Adrenal gland (tissue), 9 donors: ENCODE measurements at regions not wholly inside any gene's neighbourhood (a gene's known extent, or its start where the extent isn't known, plus 50 kb on each side); places are given as distances from the start of the nearest gene placed in this dataset.

ENCODE experiments used
- DNase-seq, 7 donors: peaks; one replicate each; pipeline ENCODE4 v3.0.0-alpha.2; 2019 to 2020
- H3K27ac ChIP-seq, 5 donors: fragments of 200-600 bp; sonication (generic) in 4 of 5; 1 replicate in 3 of 5; 2 replicates in 2 of 5; pipeline versions ENCODE4 v1.5.1 to v1.8.0; 2016 to 2020; ENCODE audit warnings: mild to moderate bottlenecking in 1 of 5
- H3K27me3 ChIP-seq: fragments of 200-600 bp; 2 replicates; pipeline ENCODE4 v1.8.0; 2021
- H3K36me3 ChIP-seq, 2 donors: fragments of 200-600 bp; replicated peaks in 1 of 2; 1 replicate in 1 of 2; 2 replicates in 1 of 2; pipeline versions ENCODE4 v1.5.1 to v1.8.0; 2018 to 2022
- H3K4me1 ChIP-seq, 2 donors: fragments of 200-600 bp; replicated peaks in 1 of 2; 1 replicate in 1 of 2; 2 replicates in 1 of 2; pipeline versions ENCODE4 v1.5.1 to v1.8.0; 2018 to 2021
- H3K4me3 ChIP-seq, 4 donors: fragments of 200-600 bp; sonication (generic) in 3 of 4; one replicate each; pipeline ENCODE4 v1.5.1; 2016 to 2018
- H3K9me3 ChIP-seq, 3 donors: fragments of 200-600 bp; sonication (generic) in 1 of 3; replicated peaks in 1 of 3; 1 replicate in 2 of 3; 2 replicates in 1 of 3; pipeline versions ENCODE4 v1.5.1 to v1.8.0; 2016 to 2021
- CTCF ChIP-seq, 6 experiments: fragments of 450-650 bp in 4 of 6; fragments of 200-600 bp in 2 of 6; sonication (generic) in 1 of 6; IDR thresholded peaks; 1 replicate in 5 of 6; 2 replicates in 1 of 6; pipeline versions ENCODE4 v1.5.1 to v1.8.0; 2016 to 2021; ENCODE audit warnings: antibody characterized with exemption in 6 of 6, mild to moderate bottlenecking in 2 of 6, moderate library complexity in 1 of 6
- POLR2A ChIP-seq, 2 donors: fragments of 450-650 bp; IDR thresholded peaks; one replicate each; pipeline ENCODE4 v1.6.1; 2017; ENCODE audit warnings: antibody characterized with exemption in 2 of 2, mild to moderate bottlenecking in 2 of 2, moderate library complexity in 1 of 2
- WGBS, 4 donors: extraction: QIAGEN DNeasy Blood & Tissue Kit in 2 of 4; methylation state at CpG; one replicate each; pipeline versions ENCODE4 v1.1.5 to v1.1.7; 2013 to 2017; 5-methylcytosine and 5-hydroxymethylcytosine counted together
- intact Hi-C, 2 donors: fragments of 100-400 bp; cut with DNase I; formaldehyde crosslinking; loops; one replicate each; pipeline versions ENCODE4 v1.14.1 to v1.15.0; 2022 to 2023
- donor health status: healthy with polysubstance abuse.
- donor health status: Bipolar disorder and iron deficiency.
- donor health status: DM: yes; HTN: yes; CAD: no.
- donor health status: DM: no; HTN: no; CAD: no.
- donor health status: DM: no; HTN: no; CAD: no.

- intact Hi-C loops, result no loop called here
- Histone ChIP-seq H3K4me3 (no peak overlapping the region), H3K27ac (no peak overlapping the region), H3K36me3 (no peaks in the 10 kb centered on the region), H3K27me3 (no peaks in the 10 kb centered on the region), H3K4me1 (no peaks in the 10 kb centered on the region), H3K9me3 (no peaks in the 10 kb centered on the region)
- no peak for TF ChIP-seq CTCF (IDR thresholded peaks at IDR 0.05)
- no peak for TF ChIP-seq POLR2A (IDR thresholded peaks at IDR 0.05)
- no peak for DNase-seq
These were observed 297.3 kb upstream of the MMADHC start for GRCh38 chr2:149884871-149885270.

DNA sequence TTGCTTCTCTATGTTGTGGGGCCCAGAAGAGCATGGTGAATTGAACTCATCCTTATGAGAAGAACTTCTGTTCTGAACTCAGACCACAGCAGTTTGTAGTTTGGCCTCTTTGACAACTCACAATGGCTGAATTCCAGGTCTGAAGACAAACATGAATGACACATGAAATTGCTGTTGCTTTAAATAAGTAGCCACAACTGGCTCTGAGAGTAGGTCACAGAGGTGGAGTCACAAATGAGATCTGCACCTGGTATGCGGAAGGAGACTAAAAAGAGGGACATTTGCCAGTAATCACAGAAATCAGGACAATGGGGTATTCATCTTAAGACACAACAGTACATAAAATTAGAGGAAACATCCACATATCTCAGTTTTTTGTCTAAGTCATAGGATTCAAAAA, 290.3 kb upstream of the MMADHC start:
- WGBS, 4 donors, result 59 to 73% (median 67%) methylated on average over 1 of the region's 1 CpG
- Histone ChIP-seq H3K4me3 (no peak overlapping the region), H3K4me1 (no peaks in the 10 kb centered on the region), H3K27ac (no peak overlapping the region), H3K36me3 (no peaks in the 10 kb centered on the region), H3K9me3 (no peaks in the 10 kb centered on the region), H3K27me3 (no peaks in the 10 kb centered on the region)
- intact Hi-C loops, result no loop called here
- TF ChIP-seq POLR2A (IDR thresholded peaks at IDR 0.05) (no peak), CTCF (IDR thresholded peaks at IDR 0.05) (no peak)
- no peak for DNase-seq

DNA sequence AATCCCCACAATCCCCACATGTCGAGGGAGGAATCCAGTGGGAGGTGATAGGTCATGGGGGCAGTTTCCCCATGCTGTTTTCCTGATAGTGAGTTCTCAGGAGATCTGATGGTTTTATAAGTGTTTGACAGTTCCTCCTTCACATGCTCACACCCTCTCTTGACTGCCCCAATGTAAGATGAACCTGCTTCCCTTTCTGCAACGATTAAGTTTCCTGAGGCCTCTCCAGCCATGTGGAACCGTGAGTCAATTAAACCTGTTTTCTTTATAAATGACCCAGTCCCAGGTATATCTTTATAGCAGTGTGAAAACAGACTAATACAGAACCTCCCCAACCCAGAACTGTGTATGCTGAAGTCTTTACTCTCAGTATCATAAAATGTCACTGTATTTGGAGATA, 289.5 kb upstream of the MMADHC start:
- Histone ChIP-seq H3K27ac (no peak overlapping the region), H3K36me3 (no peaks in the 10 kb centered on the region), H3K27me3 (no peaks in the 10 kb centered on the region), H3K9me3 (no peaks in the 10 kb centered on the region), H3K4me1 (no peaks in the 10 kb centered on the region), H3K4me3 (no peak overlapping the region)
- no peak for DNase-seq
- intact Hi-C loops, result no loop called here
- 57 to 66% (median 63%) methylated on average over 3 of the region's 3 CpGs for WGBS, 4 donors
- no peak for TF ChIP-seq CTCF (IDR thresholded peaks at IDR 0.05)
- no peak for TF ChIP-seq POLR2A (IDR thresholded peaks at IDR 0.05)

DNA sequence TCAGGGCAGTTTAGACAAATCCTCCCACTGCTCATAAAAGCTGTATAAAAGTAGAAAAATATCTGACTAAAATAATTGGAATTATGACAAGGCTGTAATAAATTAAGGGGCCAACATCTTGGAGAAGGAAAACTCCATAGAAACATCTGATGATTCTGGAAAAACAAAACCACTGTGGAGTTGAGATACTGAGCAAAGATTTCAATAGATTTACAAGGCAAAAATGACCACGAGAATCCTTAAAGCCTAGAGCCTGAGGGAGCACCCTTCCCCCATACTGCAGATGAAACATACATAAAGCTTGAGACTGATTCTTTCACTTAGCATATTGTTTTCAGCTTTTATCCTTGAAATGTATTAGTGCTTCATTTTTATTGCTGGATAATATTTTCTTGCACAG, 286.4 kb upstream of the MMADHC start:
- Histone ChIP-seq H3K9me3 (no peaks in the 10 kb centered on the region), H3K27ac (no peak overlapping the region), H3K27me3 (no peaks in the 10 kb centered on the region), H3K4me1 (no peaks in the 10 kb centered on the region), H3K4me3 (no peak overlapping the region), H3K36me3 (no peaks in the 10 kb centered on the region)
- WGBS, 4 donors, result 68 to 82% (median 73%) methylated on average over 1 of the region's 1 CpG
- intact Hi-C loops, result no loop called here
- no peak for TF ChIP-seq POLR2A (IDR thresholded peaks at IDR 0.05)
- TF ChIP-seq CTCF (IDR thresholded peaks at IDR 0.05), result no peak
- no peak for DNase-seq
